ENCODE measurements at regions not wholly inside any gene's neighbourhood (a gene's known extent, or its start where the extent isn't known, plus 50 kb on each side); places are given as distances from the start of the nearest gene placed in this dataset.
A peak's percentile ranks its signal among the peaks of the same experiment; 100 is the strongest.

GRCh38 chr14:71290301-71290700 lies 383.0 kb downstream of the PCNX1 start:
- TF ChIP-seq EP300 (IDR thresholded peaks at IDR 0.05; ENCODE audit: low read depth) (no peak), POLR2A (IDR thresholded peaks at IDR 0.05) (no peak), POLR2AphosphoS5 (IDR thresholded peaks at IDR 0.05) (no peak)
- TF ChIP-seq, protein P1, sequence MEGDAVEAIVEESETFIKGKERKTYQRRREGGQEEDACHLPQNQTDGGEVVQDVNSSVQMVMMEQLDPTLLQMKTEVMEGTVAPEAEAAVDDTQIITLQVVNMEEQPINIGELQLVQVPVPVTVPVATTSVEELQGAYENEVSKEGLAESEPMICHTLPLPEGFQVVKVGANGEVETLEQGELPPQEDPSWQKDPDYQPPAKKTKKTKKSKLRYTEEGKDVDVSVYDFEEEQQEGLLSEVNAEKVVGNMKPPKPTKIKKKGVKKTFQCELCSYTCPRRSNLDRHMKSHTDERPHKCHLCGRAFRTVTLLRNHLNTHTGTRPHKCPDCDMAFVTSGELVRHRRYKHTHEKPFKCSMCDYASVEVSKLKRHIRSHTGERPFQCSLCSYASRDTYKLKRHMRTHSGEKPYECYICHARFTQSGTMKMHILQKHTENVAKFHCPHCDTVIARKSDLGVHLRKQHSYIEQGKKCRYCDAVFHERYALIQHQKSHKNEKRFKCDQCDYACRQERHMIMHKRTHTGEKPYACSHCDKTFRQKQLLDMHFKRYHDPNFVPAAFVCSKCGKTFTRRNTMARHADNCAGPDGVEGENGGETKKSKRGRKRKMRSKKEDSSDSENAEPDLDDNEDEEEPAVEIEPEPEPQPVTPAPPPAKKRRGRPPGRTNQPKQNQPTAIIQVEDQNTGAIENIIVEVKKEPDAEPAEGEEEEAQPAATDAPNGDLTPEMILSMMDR (IDR thresholded peaks at IDR 0.05), result no peak
- intact Hi-C loops (cut with DNase I; ENCODE audit: low total_unique reads) (no loop called here), in situ Hi-C loops (cut with MboI; ENCODE audit: low pct_ligation_motif_present in 1 of 4, low pct_unique_long_range_greater_than_20kb in 1 of 4, low sequenced_read_pairs in 3 of 4) (no loop called here)
- DNase-seq, result no peak
- no peak overlapping the region for H3K4me3 ChIP-seq
- H3K9me3 ChIP-seq, result no peaks in the 10 kb centered on the region
- H3K4me1 ChIP-seq, result peaks cover 0 to 14% (median 5%) of the 10 kb centered on the region in 4 donors
- WGBS, 2 donors (ENCODE audit: low coverage in 1 of 2), result 69 to 70% methylated on average over 5 to 6 of the region's 6 CpGs
- no peak overlapping the region for H3K27ac ChIP-seq
- H3K27me3 ChIP-seq, result no peaks in the 10 kb centered on the region
- H3K36me3 ChIP-seq, result no peaks in the 10 kb centered on the region

- intact Hi-C loops (cut with DNase I; ENCODE audit: low total_unique reads) (no loop called here), in situ Hi-C loops (cut with MboI; ENCODE audit: low pct_ligation_motif_present in 1 of 4, low pct_unique_long_range_greater_than_20kb in 1 of 4, low sequenced_read_pairs in 3 of 4) (no loop called here)
- peak; percentile 10 for DNase-seq
- WGBS, 2 donors (ENCODE audit: low coverage in 1 of 2), result 8 to 45% methylated on average over 2 to 4 of the region's 4 CpGs
- Histone ChIP-seq H3K4me1 (peaks cover 0 to 14% (median 5%) of the 10 kb centered on the region in 4 donors), H3K9me3 (no peaks in the 10 kb centered on the region), H3K4me3 (no peak overlapping the region), H3K27me3 (no peaks in the 10 kb centered on the region), H3K36me3 (no peaks in the 10 kb centered on the region), H3K27ac (no peak overlapping the region)
- no peak for TF ChIP-seq POLR2A (IDR thresholded peaks at IDR 0.05)
- TF ChIP-seq POLR2AphosphoS5 (IDR thresholded peaks at IDR 0.05), result no peak
- no peak for TF ChIP-seq EP300 (IDR thresholded peaks at IDR 0.05; ENCODE audit: low read depth)
- TF ChIP-seq, protein P1 (IDR thresholded peaks at IDR 0.05), result no peak
These were observed 383.8 kb downstream of the PCNX1 start for GRCh38 chr14:71290960-71291466.

- TF ChIP-seq, protein P1 (IDR thresholded peaks at IDR 0.05), result no peak
- TF ChIP-seq EP300 (IDR thresholded peaks at IDR 0.05; ENCODE audit: low read depth) (no peak), POLR2AphosphoS5 (IDR thresholded peaks at IDR 0.05) (no peak), POLR2A (IDR thresholded peaks at IDR 0.05) (no peak)
- H3K4me3 ChIP-seq, result no peak overlapping the region
- no peak overlapping the region for H3K27ac ChIP-seq
- H3K4me1 ChIP-seq, result peaks cover 0 to under 1% (median under 1%) of the 10 kb centered on the region in 4 donors
- H3K9me3 ChIP-seq, result no peaks in the 10 kb centered on the region
- in situ Hi-C loops (cut with MboI; ENCODE audit: low pct_ligation_motif_present in 1 of 4, low pct_unique_long_range_greater_than_20kb in 1 of 4, low sequenced_read_pairs in 3 of 4) (no loop called here), intact Hi-C loops (cut with DNase I; ENCODE audit: low total_unique reads) (no loop called here)
- H3K27me3 ChIP-seq, result no peaks in the 10 kb centered on the region
- H3K36me3 ChIP-seq, result no peaks in the 10 kb centered on the region
- DNase-seq, result no peak
These were observed 388.9 kb downstream of the PCNX1 start for GRCh38 chr14:71296184-71296583.

- no peak for TF ChIP-seq POLR2AphosphoS5 (IDR thresholded peaks at IDR 0.05)
- TF ChIP-seq EP300 (IDR thresholded peaks at IDR 0.05; ENCODE audit: low read depth), result no peak
- TF ChIP-seq POLR2A (IDR thresholded peaks at IDR 0.05), result no peak
- TF ChIP-seq, protein P1 (IDR thresholded peaks at IDR 0.05), result no peak
- intact Hi-C loops (cut with DNase I; ENCODE audit: low total_unique reads) (no loop called here), in situ Hi-C loops (cut with MboI; ENCODE audit: low pct_ligation_motif_present in 1 of 4, low pct_unique_long_range_greater_than_20kb in 1 of 4, low sequenced_read_pairs in 3 of 4) (loop anchor here in 2 of 4 donors (25.0 kb wide), 2 partner anchors 163 to 437 kb away; no protein-coding TSS in a partner anchor)
- peaks cover 0 to 3% of the 10 kb centered on the region in 2 donors for H3K9me3 ChIP-seq
- no peak for DNase-seq
- no peaks in the 10 kb centered on the region for H3K27me3 ChIP-seq
- 56 to 75% methylated on average over 5 of the region's 5 CpGs for WGBS, 2 donors (ENCODE audit: low coverage in 1 of 2)
- H3K4me3 ChIP-seq, result no peak overlapping the region
- no peak overlapping the region for H3K27ac ChIP-seq
- no peaks in the 10 kb centered on the region for H3K36me3 ChIP-seq
- no peaks in the 10 kb centered on the region for H3K4me1 ChIP-seq
These were observed 393.5 kb downstream of the PCNX1 start for GRCh38 chr14:71300566-71301330.

Data from transverse colon (tissue), 4 donors.